Stomach (tissue), 4 donors: ENCODE measurements at regions not wholly inside any gene's neighbourhood (a gene's known extent, or its start where the extent isn't known, plus 50 kb on each side); places are given as distances from the start of the nearest gene placed in this dataset.

Experiments used
- CTCF ChIP-seq, 7 experiments: fragments of 450-650 bp in 4 of 7; fragments of 200-600 bp in 3 of 7; sonication (generic) in 3 of 7; IDR thresholded peaks; one replicate each; pipeline ENCODE4 v1.5.1; 2016 to 2019; ENCODE audit warnings: antibody characterized with exemption in 7 of 7, control low read depth in 2 of 7, mild to moderate bottlenecking in 1 of 7
- EP300 ChIP-seq: sonication (generic); formaldehyde crosslinking; IDR thresholded peaks from one replicate; pipeline ENCODE4 v1.6.1; 2017; ENCODE audit warnings: antibody characterized with exemption
- POLR2A ChIP-seq, 4 donors: fragments of 450-650 bp; IDR thresholded peaks; one replicate each; pipeline ENCODE4 v1.6.1; 2016; ENCODE audit warnings: antibody characterized with exemption in 4 of 4, control low read depth in 2 of 4, mild to moderate bottlenecking in 1 of 4, moderate library complexity in 1 of 4
- POLR2AphosphoS5 ChIP-seq, 3 donors: sonication (generic); formaldehyde crosslinking; IDR thresholded peaks; one replicate each; pipeline ENCODE4 v1.6.1; 2016; ENCODE audit warnings: antibody characterized with exemption in 3 of 3

GRCh38 chr12:131210506-131211339, 257.0 kb downstream of the ADGRD1 start:
- TF ChIP-seq POLR2A (IDR thresholded peaks at IDR 0.05) (no peak), CTCF (IDR thresholded peaks at IDR 0.05) (no peak), POLR2AphosphoS5 (IDR thresholded peaks at IDR 0.05) (no peak), EP300 (no peak)
